ENCODE measurements at regions not wholly inside any gene's neighbourhood (a gene's known extent, or its start where the extent isn't known, plus 50 kb on each side); places are given as distances from the start of the nearest gene placed in this dataset.

DNA sequence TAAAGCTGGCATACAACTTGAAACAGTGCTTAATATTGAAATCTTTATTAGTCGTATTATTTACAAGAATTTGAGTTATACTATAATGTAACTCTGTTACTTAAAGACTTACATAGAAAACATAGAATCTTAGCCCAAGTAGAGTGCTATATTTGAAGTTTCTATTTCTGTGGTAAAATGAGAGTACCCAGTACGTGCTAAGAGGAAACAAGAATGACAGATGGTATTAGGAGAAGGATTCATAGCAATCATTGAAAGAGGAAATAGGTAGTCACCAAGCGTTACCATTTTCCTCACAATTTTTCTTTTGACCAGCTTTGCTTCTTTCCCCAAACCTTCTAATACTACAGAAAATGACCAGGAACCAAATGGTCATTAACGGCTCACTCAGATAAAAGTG is 412.1 kb upstream of the GRIA3 start:
- 67 to 79% (median 77%) methylated on average over 4 of the region's 4 CpGs for WGBS, 3 donors
- ATAC-seq: no peak
- Histone ChIP-seq H3K36me3 (ENCODE audit: insufficient read depth in 1 of 2, low read depth in 1 of 2) (no peaks in the 10 kb centered on the region), H3K27me3 (ENCODE audit: insufficient read depth in 3 of 3, low read length in 2 of 3) (no peaks in the 10 kb centered on the region), H3K27ac (no peak overlapping the region), H3K4me3 (no peak overlapping the region), H3K9me3 (no peaks in the 10 kb centered on the region), H3K4me1 (no peaks in the 10 kb centered on the region)
- intact Hi-C loops (cut with DNase I): no loop called here
- TF ChIP-seq, protein P1, sequence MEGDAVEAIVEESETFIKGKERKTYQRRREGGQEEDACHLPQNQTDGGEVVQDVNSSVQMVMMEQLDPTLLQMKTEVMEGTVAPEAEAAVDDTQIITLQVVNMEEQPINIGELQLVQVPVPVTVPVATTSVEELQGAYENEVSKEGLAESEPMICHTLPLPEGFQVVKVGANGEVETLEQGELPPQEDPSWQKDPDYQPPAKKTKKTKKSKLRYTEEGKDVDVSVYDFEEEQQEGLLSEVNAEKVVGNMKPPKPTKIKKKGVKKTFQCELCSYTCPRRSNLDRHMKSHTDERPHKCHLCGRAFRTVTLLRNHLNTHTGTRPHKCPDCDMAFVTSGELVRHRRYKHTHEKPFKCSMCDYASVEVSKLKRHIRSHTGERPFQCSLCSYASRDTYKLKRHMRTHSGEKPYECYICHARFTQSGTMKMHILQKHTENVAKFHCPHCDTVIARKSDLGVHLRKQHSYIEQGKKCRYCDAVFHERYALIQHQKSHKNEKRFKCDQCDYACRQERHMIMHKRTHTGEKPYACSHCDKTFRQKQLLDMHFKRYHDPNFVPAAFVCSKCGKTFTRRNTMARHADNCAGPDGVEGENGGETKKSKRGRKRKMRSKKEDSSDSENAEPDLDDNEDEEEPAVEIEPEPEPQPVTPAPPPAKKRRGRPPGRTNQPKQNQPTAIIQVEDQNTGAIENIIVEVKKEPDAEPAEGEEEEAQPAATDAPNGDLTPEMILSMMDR (IDR thresholded peaks at IDR 0.05): no peak
- no peak for DNase-seq

GRCh38 chrX:122777766-122778165 is 406.3 kb upstream of the GRIA3 start:
- no peak for DNase-seq
- Histone ChIP-seq H3K4me1 (no peaks in the 10 kb centered on the region), H3K27ac (no peak overlapping the region), H3K9me3 (no peaks in the 10 kb centered on the region), H3K4me3 (no peak overlapping the region), H3K27me3 (ENCODE audit: insufficient read depth in 3 of 3, low read length in 2 of 3) (no peaks in the 10 kb centered on the region), H3K36me3 (ENCODE audit: insufficient read depth in 1 of 2, low read depth in 1 of 2) (no peaks in the 10 kb centered on the region)
- WGBS, 3 donors: 39 to 77% (median 71%) methylated on average over 3 of the region's 3 CpGs
- intact Hi-C loops (cut with DNase I): no loop called here
- TF ChIP-seq, protein P1 (IDR thresholded peaks at IDR 0.05): no peak
- ATAC-seq: no peak

GRCh38 chrX:122783918-122784317 is 400.2 kb upstream of the GRIA3 start:
- TF ChIP-seq, protein P1 (IDR thresholded peaks at IDR 0.05): no peak
- no peak for DNase-seq
- Histone ChIP-seq H3K4me3 (no peak overlapping the region), H3K9me3 (peaks cover 7% of the 10 kb centered on the region), H3K27ac (no peak overlapping the region), H3K36me3 (ENCODE audit: insufficient read depth in 1 of 2, low read depth in 1 of 2) (no peaks in the 10 kb centered on the region), H3K4me1 (no peaks in the 10 kb centered on the region), H3K27me3 (ENCODE audit: insufficient read depth in 3 of 3, low read length in 2 of 3) (no peaks in the 10 kb centered on the region)
- WGBS, 3 donors: 41 to 80% (median 74%) methylated on average over 2 of the region's 2 CpGs
- ATAC-seq: no peak
- intact Hi-C loops (cut with DNase I): no loop called here

DNA sequence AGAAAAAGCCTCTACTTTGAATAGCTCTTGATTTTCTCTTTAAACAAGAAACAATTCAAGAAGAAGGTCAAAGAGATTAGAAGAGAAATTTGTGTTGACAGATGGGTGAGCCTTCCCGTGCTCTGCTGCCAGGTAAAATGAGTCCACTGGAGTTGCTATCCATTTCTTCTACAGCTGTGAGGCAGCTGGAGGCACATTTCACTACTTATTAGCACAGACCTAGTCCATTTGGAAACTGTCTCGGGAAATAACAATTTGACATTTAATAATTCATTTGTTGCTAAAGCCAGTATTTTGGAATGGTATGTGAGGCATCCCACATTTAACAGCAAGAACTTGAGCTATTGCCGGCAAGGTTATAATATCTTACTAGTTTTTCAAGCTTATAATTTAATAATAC is 396.8 kb upstream of the GRIA3 start:
- Histone ChIP-seq H3K36me3 (ENCODE audit: insufficient read depth in 1 of 2, low read depth in 1 of 2) (no peaks in the 10 kb centered on the region), H3K9me3 (peaks cover 7% of the 10 kb centered on the region), H3K4me1 (no peaks in the 10 kb centered on the region), H3K4me3 (no peak overlapping the region), H3K27ac (no peak overlapping the region), H3K27me3 (ENCODE audit: insufficient read depth in 3 of 3, low read length in 2 of 3) (no peaks in the 10 kb centered on the region)
- intact Hi-C loops (cut with DNase I): no loop called here
- DNase-seq: no peak
- TF ChIP-seq, protein P1 (IDR thresholded peaks at IDR 0.05): no peak
- WGBS, 3 donors: 13 to 34% (median 19%) methylated on average over 3 of the region's 3 CpGs
- no peak for ATAC-seq

DNA sequence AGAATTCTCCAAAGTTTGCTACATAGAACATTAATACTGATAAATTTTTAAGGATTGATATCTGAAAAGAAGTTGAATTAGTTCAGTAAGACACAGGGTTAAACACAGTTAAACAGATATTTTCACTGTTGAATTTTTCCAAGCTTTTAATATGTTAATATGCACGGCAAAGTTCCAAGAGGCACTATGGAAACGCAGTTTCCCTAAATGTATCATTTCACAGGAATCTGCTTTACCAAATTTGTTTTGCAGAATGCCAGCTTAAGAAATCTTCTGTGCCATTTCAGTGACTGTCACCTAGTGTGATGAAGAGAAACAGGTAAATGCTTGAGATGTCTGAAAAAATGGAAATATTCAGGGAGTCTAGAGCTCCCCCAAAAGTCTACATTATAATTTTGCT is 395.9 kb upstream of the GRIA3 start:
- no peak for DNase-seq
- peaks cover 7% of the 10 kb centered on the region for H3K9me3 ChIP-seq
- WGBS, 3 donors: 28 to 46% (median 46%) methylated on average over 2 of the region's 2 CpGs
- intact Hi-C loops (cut with DNase I): no loop called here
- ATAC-seq: no peak
- no peak overlapping the region for H3K4me3 ChIP-seq
- no peaks in the 10 kb centered on the region for H3K36me3 ChIP-seq (ENCODE audit: insufficient read depth in 1 of 2, low read depth in 1 of 2)
- no peak overlapping the region for H3K27ac ChIP-seq
- H3K27me3 ChIP-seq (ENCODE audit: insufficient read depth in 3 of 3, low read length in 2 of 3): no peaks in the 10 kb centered on the region
- TF ChIP-seq, protein P1 (IDR thresholded peaks at IDR 0.05): no peak
- H3K4me1 ChIP-seq: no peaks in the 10 kb centered on the region
